ENCODE measurements at regions not wholly inside any gene's neighbourhood (a gene's known extent, or its start where the extent isn't known, plus 50 kb on each side); places are given as distances from the start of the nearest gene placed in this dataset.

DNA sequence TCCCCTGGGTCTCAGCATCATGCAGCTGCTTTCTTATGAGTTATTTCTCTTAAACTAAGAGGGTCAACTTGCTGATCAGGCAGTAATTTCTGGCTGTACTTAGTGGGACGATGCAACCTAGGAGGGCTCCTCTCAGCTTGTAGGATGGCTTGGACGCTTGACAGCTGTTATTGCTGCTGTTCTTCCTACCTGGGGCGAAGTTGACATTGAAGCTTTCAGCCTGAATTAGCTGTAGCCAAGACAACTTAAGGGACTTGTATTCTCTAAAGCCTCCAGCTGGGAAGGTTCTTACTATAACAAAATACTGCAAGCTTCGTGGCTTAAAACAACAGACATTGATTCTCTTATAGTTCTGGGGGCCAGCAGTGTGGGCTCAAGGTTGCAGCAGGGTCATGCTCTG lies 224.9 kb downstream of the ACTR3B start:
- Histone ChIP-seq H3K4me2 (ENCODE audit: low read length) (no peak overlapping the region), H3K9ac (ENCODE audit: low read length) (no peak overlapping the region), H3K79me2 (ENCODE audit: insufficient read depth, low read length) (no peaks in the 10 kb centered on the region), H3K27me3 (ENCODE audit: insufficient read depth, low read length) (no peaks in the 10 kb centered on the region), H2AFZ (ENCODE audit: low read depth, low read length) (no peak overlapping the region), H3K36me3 (ENCODE audit: insufficient read depth, low read length) (no peaks in the 10 kb centered on the region), H4K20me1 (ENCODE audit: insufficient read depth, low read length) (no peaks in the 10 kb centered on the region), H3K9me3 (ENCODE audit: insufficient read depth, low read depth, low read length) (no peaks in the 10 kb centered on the region), H3K4me3 (ENCODE audit: insufficient read depth, low read depth, low read length) (no peak overlapping the region), H3K27ac (ENCODE audit: low read depth, low read length) (no peak overlapping the region), H3K4me1 (ENCODE audit: insufficient read depth, low read length) (peaks cover 2% of the 10 kb centered on the region)
- no peak overlapping the region for H3K4me3 Mint-ChIP-seq (ENCODE audit: unreplicated experiment)
- TF ChIP-seq CTCF (IDR thresholded peaks at IDR 0.05; ENCODE audit: insufficient read depth, low read depth, low read length) (no peak), EZH2 (IDR thresholded peaks at IDR 0.05; ENCODE audit: insufficient read depth, low read length) (no peak)
- DNase-seq (ENCODE audit: low read depth): no peak
- H3K36me3 Mint-ChIP-seq (ENCODE audit: low read depth, unreplicated experiment): no peaks in the 10 kb centered on the region
- no peaks in the 10 kb centered on the region for H3K9me3 Mint-ChIP-seq (ENCODE audit: unreplicated experiment)
- H3K4me1 Mint-ChIP-seq (ENCODE audit: low read depth, unreplicated experiment): peaks cover 8% of the 10 kb centered on the region
- peaks cover 6% of the 10 kb centered on the region for H3K27me3 Mint-ChIP-seq (ENCODE audit: low read depth, unreplicated experiment)
- no peak overlapping the region for H3K27ac Mint-ChIP-seq (ENCODE audit: unreplicated experiment)
- no peak for FAIRE-seq

- DNase-seq (ENCODE audit: low read depth) (no peak), FAIRE-seq (no peak)
- TF ChIP-seq CTCF (IDR thresholded peaks at IDR 0.05; ENCODE audit: insufficient read depth, low read depth, low read length) (no peak), EZH2 (IDR thresholded peaks at IDR 0.05; ENCODE audit: insufficient read depth, low read length) (no peak)
- Histone ChIP-seq H3K27me3 (ENCODE audit: insufficient read depth, low read length) (no peaks in the 10 kb centered on the region), H4K20me1 (ENCODE audit: insufficient read depth, low read length) (no peaks in the 10 kb centered on the region), H3K36me3 (ENCODE audit: insufficient read depth, low read length) (no peaks in the 10 kb centered on the region), H3K4me1 (ENCODE audit: insufficient read depth, low read length) (peaks cover 2% of the 10 kb centered on the region), H2AFZ (ENCODE audit: low read depth, low read length) (no peak overlapping the region), H3K27ac (ENCODE audit: low read depth, low read length) (no peak overlapping the region), H3K4me3 (ENCODE audit: insufficient read depth, low read depth, low read length) (no peak overlapping the region), H3K4me2 (ENCODE audit: low read length) (no peak overlapping the region), H3K9ac (ENCODE audit: low read length) (no peak overlapping the region), H3K79me2 (ENCODE audit: insufficient read depth, low read length) (no peaks in the 10 kb centered on the region), H3K9me3 (ENCODE audit: insufficient read depth, low read depth, low read length) (no peaks in the 10 kb centered on the region)
- no peaks in the 10 kb centered on the region for H3K36me3 Mint-ChIP-seq (ENCODE audit: low read depth, unreplicated experiment)
- no peaks in the 10 kb centered on the region for H3K9me3 Mint-ChIP-seq (ENCODE audit: unreplicated experiment)
- H3K4me3 Mint-ChIP-seq (ENCODE audit: unreplicated experiment): no peak overlapping the region
- H3K4me1 Mint-ChIP-seq (ENCODE audit: low read depth, unreplicated experiment): peaks cover 16% of the 10 kb centered on the region
- no peak overlapping the region for H3K27ac Mint-ChIP-seq (ENCODE audit: unreplicated experiment)
- H3K27me3 Mint-ChIP-seq (ENCODE audit: low read depth, unreplicated experiment): peaks cover 3% of the 10 kb centered on the region
Measured at GRCh38 chr7:152986376-152986775, 226.8 kb downstream of the ACTR3B start.

DNA sequence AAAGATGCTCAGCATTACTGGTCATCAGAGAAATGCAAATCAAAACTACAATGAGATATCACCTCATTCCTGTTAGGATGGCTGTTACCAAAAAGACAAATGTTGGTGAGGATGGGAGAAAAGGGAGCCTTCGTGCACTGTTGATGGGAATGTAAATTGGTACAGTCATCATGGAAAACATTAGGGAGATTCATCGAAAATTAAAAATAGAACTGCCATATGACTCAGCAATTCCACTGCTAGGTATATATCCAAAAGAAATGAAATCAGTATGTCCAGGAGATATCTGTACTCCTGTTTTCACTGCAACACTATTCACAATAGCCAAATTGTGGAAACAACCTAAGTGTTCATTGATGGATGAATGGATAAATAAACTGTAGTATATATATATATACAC lies 228.1 kb downstream of the ACTR3B start:
- DNase-seq (ENCODE audit: low read depth) (no peak), FAIRE-seq (no peak)
- peaks cover 2% of the 10 kb centered on the region for H3K4me1 ChIP-seq (ENCODE audit: insufficient read depth, low read length)
- H3K4me3 ChIP-seq (ENCODE audit: insufficient read depth, low read depth, low read length): no peak overlapping the region
- Mint-ChIP-seq H3K4me1 (ENCODE audit: low read depth, unreplicated experiment) (peaks cover 16% of the 10 kb centered on the region), H3K4me3 (ENCODE audit: unreplicated experiment) (no peak overlapping the region), H3K9me3 (ENCODE audit: unreplicated experiment) (no peaks in the 10 kb centered on the region), H3K27ac (ENCODE audit: unreplicated experiment) (no peak overlapping the region), H3K27me3 (ENCODE audit: low read depth, unreplicated experiment) (peaks cover 3% of the 10 kb centered on the region), H3K36me3 (ENCODE audit: low read depth, unreplicated experiment) (no peaks in the 10 kb centered on the region)
- H3K36me3 ChIP-seq (ENCODE audit: insufficient read depth, low read length): no peaks in the 10 kb centered on the region
- H3K9me3 ChIP-seq (ENCODE audit: insufficient read depth, low read depth, low read length): no peaks in the 10 kb centered on the region
- TF ChIP-seq CTCF (IDR thresholded peaks at IDR 0.05; ENCODE audit: insufficient read depth, low read depth, low read length) (no peak), EZH2 (IDR thresholded peaks at IDR 0.05; ENCODE audit: insufficient read depth, low read length) (no peak)
- H2AFZ ChIP-seq (ENCODE audit: low read depth, low read length): no peak overlapping the region
- H3K27ac ChIP-seq (ENCODE audit: low read depth, low read length): no peak overlapping the region
- no peaks in the 10 kb centered on the region for H3K27me3 ChIP-seq (ENCODE audit: insufficient read depth, low read length)
- H4K20me1 ChIP-seq (ENCODE audit: insufficient read depth, low read length): no peaks in the 10 kb centered on the region
- no peak overlapping the region for H3K4me2 ChIP-seq (ENCODE audit: low read length)
- no peak overlapping the region for H3K9ac ChIP-seq (ENCODE audit: low read length)
- no peaks in the 10 kb centered on the region for H3K79me2 ChIP-seq (ENCODE audit: insufficient read depth, low read length)
